Mucosa of stomach (tissue), 1 donor: ENCODE measurements at regions not wholly inside any gene's neighbourhood (a gene's known extent, or its start where the extent isn't known, plus 50 kb on each side); places are given as distances from the start of the nearest gene placed in this dataset.
"Not testable (repeated sequence)": the region's sequence is repeated elsewhere in the genome, so short reads cannot be mapped to it uniquely, and the experiment has no call there.

Experiments
- H3K27me3 ChIP-seq: one replicate; pipeline ENCODE4 v1.7.0; 2013; ENCODE audit warnings: mild to moderate bottlenecking, low read length; ENCODE audit not compliant: control insufficient read depth, insufficient read depth
- H3K36me3 ChIP-seq: one replicate; pipeline ENCODE4 v1.7.0; 2013; ENCODE audit warnings: low read length; ENCODE audit not compliant: control insufficient read depth, insufficient read depth
- H3K4me1 ChIP-seq: one replicate; pipeline ENCODE4 v1.7.0; 2013; ENCODE audit warnings: mild to moderate bottlenecking, low read length; ENCODE audit not compliant: control insufficient read depth, insufficient read depth
- H3K4me3 ChIP-seq: one replicate; pipeline ENCODE4 v1.7.0; 2013; ENCODE audit warnings: low read length
- H3K9ac ChIP-seq: one replicate; pipeline ENCODE4 v1.7.0; 2013; ENCODE audit warnings: mild to moderate bottlenecking, low read length, moderate library complexity
- H3K9me3 ChIP-seq: one replicate; pipeline ENCODE4 v1.7.0; 2013; ENCODE audit warnings: mild to moderate bottlenecking, low read length, moderate library complexity; ENCODE audit not compliant: control insufficient read depth
- donor health status: Pancreatic carcinoma.

GRCh38 chr1:60699325-60699724 is 383.0 kb upstream of the NFIA start:
- H3K9ac ChIP-seq: no peak overlapping the region
- H3K4me1 ChIP-seq: no peaks in the 10 kb centered on the region
- H3K9me3 ChIP-seq: no peaks in the 10 kb centered on the region
- H3K36me3 ChIP-seq: no peaks in the 10 kb centered on the region
- no peaks in the 10 kb centered on the region for H3K27me3 ChIP-seq
- no peak overlapping the region for H3K4me3 ChIP-seq

GRCh38 chr1:60697204-60697994 is 385.0 kb upstream of the NFIA start:
- H3K36me3 ChIP-seq: no peaks in the 10 kb centered on the region
- H3K4me1 ChIP-seq: no peaks in the 10 kb centered on the region
- no peak overlapping the region for H3K9ac ChIP-seq
- H3K27me3 ChIP-seq: no peaks in the 10 kb centered on the region
- no peaks in the 10 kb centered on the region for H3K9me3 ChIP-seq
- H3K4me3 ChIP-seq: no peak overlapping the region

- Histone ChIP-seq H3K9ac (no peak overlapping the region), H3K4me3 (no peak overlapping the region), H3K27me3 (no peaks in the 10 kb centered on the region), H3K9me3 (no peaks in the 10 kb centered on the region), H3K36me3 (no peaks in the 10 kb centered on the region), H3K4me1 (no peaks in the 10 kb centered on the region)
Observed at GRCh38 chr1:60696512-60696911, 385.8 kb upstream of the NFIA start.

- Histone ChIP-seq H3K9me3 (no peaks in the 10 kb centered on the region), H3K27me3 (no peaks in the 10 kb centered on the region), H3K36me3 (no peaks in the 10 kb centered on the region), H3K9ac (no peak overlapping the region), H3K4me1 (no peaks in the 10 kb centered on the region), H3K4me3 (no peak overlapping the region)
Observed at GRCh38 chr1:60695716-60696171, 386.6 kb upstream of the NFIA start.

GRCh38 chr1:60694980-60695379 is 387.4 kb upstream of the NFIA start:
- H3K4me3 ChIP-seq: no peak overlapping the region
- H3K36me3 ChIP-seq: no peaks in the 10 kb centered on the region
- H3K4me1 ChIP-seq: no peaks in the 10 kb centered on the region
- H3K9me3 ChIP-seq: no peaks in the 10 kb centered on the region
- no peak overlapping the region for H3K9ac ChIP-seq
- no peaks in the 10 kb centered on the region for H3K27me3 ChIP-seq

GRCh38 chr1:60692031-60692430 is 390.3 kb upstream of the NFIA start:
- Histone ChIP-seq H3K9ac (no peak overlapping the region), H3K36me3 (no peaks in the 10 kb centered on the region), H3K9me3 (no peaks in the 10 kb centered on the region), H3K4me3 (no peak overlapping the region), H3K27me3 (no peaks in the 10 kb centered on the region), H3K4me1 (no peaks in the 10 kb centered on the region)

- H3K36me3 ChIP-seq, H3K4me1 ChIP-seq, H3K4me3 ChIP-seq, H3K27me3 ChIP-seq, H3K9me3 ChIP-seq, H3K9ac ChIP-seq: not testable (repeated sequence)
Observed at GRCh38 chr1:60688221-60688620, 394.1 kb upstream of the NFIA start.

- Histone ChIP-seq H3K4me3 (no peak overlapping the region), H3K27me3 (no peaks in the 10 kb centered on the region), H3K36me3 (no peaks in the 10 kb centered on the region), H3K9ac (no peak overlapping the region), H3K4me1 (no peaks in the 10 kb centered on the region), H3K9me3 (no peaks in the 10 kb centered on the region)
Observed at GRCh38 chr1:60681095-60681860, 401.1 kb upstream of the NFIA start.

GRCh38 chr1:60679524-60680375 is 402.6 kb upstream of the NFIA start:
- H3K9ac ChIP-seq: no peak overlapping the region
- H3K4me1 ChIP-seq: no peaks in the 10 kb centered on the region
- H3K9me3 ChIP-seq: no peaks in the 10 kb centered on the region
- H3K4me3 ChIP-seq: no peak overlapping the region
- H3K27me3 ChIP-seq: no peaks in the 10 kb centered on the region
- no peaks in the 10 kb centered on the region for H3K36me3 ChIP-seq

- Histone ChIP-seq H3K36me3 (no peaks in the 10 kb centered on the region), H3K4me3 (no peak overlapping the region), H3K9me3 (no peaks in the 10 kb centered on the region), H3K27me3 (no peaks in the 10 kb centered on the region), H3K9ac (no peak overlapping the region), H3K4me1 (no peaks in the 10 kb centered on the region)
Observed at GRCh38 chr1:60678802-60679201, 403.6 kb upstream of the NFIA start.

- H3K27me3 ChIP-seq: no peaks in the 10 kb centered on the region
- H3K36me3 ChIP-seq: no peaks in the 10 kb centered on the region
- H3K4me3 ChIP-seq: no peak overlapping the region
- no peak overlapping the region for H3K9ac ChIP-seq
- H3K4me1 ChIP-seq: no peaks in the 10 kb centered on the region
- no peaks in the 10 kb centered on the region for H3K9me3 ChIP-seq
Observed at GRCh38 chr1:60678391-60678790, 404.0 kb upstream of the NFIA start.

GRCh38 chr1:60672449-60672848 is 409.9 kb upstream of the NFIA start:
- Histone ChIP-seq H3K9me3 (no peaks in the 10 kb centered on the region), H3K4me3 (no peak overlapping the region), H3K9ac (no peak overlapping the region), H3K27me3 (no peaks in the 10 kb centered on the region), H3K36me3 (no peaks in the 10 kb centered on the region), H3K4me1 (no peaks in the 10 kb centered on the region)
